ENCODE measurements at regions not wholly inside any gene's neighbourhood (a gene's known extent, or its start where the extent isn't known, plus 50 kb on each side); places are given as distances from the start of the nearest gene placed in this dataset.
A peak's percentile ranks its signal among the peaks of the same experiment; 100 is the strongest.
"Not testable (repeated sequence)": the region's sequence is repeated elsewhere in the genome, so short reads cannot be mapped to it uniquely, and the experiment has no call there.

DNA sequence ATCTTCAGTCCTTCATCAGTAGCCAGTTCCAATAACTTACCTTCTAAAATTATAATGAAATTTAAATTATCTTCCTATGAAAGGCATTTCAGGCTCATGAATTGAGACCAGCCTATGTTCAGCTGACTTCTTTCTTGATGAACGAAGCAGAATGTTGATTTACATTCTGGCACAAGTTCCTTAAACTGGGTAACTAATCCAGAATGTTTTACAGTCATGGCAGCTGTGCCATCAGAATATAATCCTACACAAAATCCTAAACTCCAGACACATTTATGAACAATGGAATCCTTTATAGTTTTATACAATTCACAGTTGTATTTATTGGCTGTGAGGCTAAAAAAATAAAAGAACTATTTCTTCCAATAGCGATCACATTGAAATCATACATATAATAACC lies 97.3 kb upstream of the CPM start:
- DNase-seq = no peak

DNA sequence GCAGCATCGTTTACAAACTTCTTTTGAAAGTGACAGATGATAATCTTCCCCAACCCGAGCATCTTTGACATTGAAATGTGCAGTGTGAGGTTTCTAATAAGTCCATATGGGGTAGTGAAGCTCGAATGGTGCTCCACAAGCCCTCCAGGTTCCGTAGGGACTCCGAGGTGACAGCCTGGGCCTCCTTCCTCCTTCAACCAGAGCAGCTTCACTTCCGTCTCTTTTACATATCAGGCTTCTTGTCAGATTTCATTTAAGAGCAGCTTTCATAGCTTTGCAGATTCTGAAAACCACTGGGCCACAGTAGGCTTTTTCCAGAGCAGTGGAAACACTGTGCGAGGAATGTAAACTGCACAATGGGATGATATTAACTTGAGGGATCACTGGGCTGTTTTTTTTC lies 103.6 kb upstream of the CPM start:
- no peak for DNase-seq

DNA sequence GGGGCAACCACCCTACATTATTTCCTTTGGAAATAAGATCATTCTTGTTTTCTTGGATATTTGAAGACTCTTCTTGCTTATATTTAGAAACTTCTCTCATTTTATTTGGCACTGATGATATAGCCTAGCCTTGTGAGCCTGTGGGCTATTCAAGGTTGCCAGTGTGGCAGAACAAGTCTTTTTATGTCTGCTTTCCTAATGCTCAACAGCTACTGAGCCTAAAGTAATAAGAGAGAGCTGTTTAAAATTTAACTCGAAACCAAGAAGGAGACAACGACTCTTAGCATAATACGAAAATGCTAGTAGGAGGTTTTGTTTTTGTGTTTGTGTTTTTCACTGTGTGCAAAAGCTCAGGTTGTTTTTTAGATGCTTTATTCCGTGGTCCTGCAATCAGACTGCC lies 104.0 kb upstream of the CPM start:
- no peak for DNase-seq

DNA sequence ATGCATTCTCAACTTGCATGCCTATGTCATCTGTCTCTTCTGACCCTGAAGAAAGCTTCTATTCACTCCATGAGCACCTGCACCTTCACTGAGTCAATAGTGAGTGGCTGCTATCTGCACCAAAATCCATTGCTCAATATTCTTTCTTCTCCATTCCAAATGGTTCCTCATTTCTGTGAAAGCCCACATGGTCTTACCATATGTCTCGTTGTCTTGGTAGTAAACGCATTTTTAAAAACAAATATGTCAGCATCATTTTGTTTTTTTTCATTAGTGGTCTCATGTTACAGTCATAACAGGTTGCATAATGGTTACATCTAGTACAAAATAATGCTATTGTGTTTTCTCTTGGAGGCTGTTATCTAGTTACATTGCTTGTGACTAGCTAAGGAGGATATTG lies 106.9 kb upstream of the CPM start:
- no peak for DNase-seq

DNA sequence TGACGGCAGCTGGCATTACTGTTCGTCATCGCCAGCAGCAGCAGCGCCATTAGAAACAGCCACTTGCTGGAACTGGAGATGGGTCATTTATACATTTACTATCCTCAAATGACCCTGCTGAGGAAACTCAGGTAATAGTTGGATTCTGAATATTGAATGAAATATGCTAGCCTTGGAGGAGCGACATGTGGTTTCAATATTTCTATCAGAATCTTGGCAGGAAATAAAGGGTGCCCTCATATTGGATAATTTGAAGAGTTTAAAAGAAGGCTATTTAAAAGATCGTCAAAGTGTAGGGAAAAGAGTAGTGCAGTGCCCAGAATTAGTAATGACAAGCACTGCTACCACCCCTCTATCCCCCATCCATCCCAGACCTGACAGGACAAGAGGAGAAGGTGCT lies 109.6 kb upstream of the CPM start:
- no peak for DNase-seq

DNA sequence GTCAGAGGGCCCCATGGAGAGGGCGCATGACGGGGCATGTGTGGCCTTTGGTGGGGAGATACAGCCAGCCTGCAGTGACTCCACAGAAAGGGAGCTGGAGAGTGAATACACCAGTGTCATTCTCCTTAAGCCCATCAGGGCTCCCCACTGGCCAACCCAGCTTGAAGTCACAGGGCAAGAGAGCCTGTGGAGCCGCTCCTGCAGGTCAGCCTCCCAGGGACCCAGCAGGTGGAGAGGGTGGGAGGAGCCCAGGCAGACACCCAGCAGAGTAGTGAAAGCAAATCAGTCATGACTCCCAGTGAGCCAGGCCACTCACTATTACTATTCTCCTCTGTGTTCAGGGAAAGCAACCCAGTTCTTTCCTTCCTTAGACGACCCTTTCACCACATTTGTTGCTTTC lies 110.0 kb upstream of the CPM start:
- DNase-seq = no peak

DNA sequence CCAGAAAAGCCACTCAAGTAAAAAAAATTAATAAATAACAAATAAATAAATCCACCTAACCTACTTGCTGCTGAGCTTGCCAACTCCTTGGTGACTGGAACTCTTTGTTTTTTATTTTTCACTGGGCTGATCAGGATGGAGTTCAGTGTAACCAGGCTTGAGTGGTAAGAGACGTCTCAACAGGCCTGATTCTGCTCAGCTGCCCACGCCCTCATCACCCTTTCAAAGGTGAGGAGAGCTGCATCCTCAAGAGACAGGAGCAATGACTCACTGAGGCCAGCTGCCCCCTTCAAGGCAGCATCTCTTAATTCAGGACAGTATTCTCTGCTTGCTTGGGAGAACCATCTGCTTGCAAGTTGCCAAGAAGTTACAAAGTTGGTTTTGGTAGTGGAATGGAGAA lies 111.9 kb upstream of the CPM start:
- no peak for DNase-seq

DNA sequence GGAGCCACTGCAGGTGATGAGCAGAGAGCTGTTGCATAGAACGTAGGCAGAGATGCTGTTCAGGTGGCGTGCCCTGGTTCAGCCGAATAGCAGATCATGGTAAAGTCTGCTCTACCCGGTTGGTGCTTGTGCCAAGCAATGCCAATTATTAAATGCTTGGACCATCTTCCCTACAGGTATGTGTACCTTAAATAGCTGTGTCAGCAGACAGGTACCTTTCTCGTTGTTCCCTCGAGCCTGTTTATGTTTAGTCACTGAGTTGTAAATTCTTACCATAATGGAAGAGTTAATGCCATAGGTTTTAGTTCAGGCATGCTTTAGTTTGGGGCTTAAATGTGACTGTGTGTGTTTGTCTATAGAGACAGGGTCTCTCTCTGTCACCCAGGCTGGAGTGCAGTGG lies 112.5 kb upstream of the CPM start:
- DNase-seq = no peak

DNA sequence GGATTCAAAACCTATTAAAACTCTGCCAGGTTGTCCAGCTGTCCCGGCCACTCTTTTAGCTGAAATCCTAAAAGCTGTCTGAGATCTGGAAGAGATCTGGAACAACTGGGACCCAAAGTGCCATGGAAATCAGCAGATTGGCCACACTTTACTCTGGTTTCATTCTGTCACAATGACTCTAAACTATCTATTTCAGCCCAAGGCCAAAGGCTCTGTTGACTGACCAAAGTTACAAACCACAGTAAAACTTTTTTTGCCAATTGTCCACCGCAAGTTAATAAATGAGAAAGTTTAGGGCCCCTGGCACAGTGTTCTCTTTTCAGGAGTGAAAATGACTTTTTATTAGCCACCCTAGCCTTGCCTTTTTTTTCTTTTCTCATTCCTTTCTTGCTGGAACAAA lies 113.4 kb upstream of the CPM start:
- no peak for DNase-seq

DNA sequence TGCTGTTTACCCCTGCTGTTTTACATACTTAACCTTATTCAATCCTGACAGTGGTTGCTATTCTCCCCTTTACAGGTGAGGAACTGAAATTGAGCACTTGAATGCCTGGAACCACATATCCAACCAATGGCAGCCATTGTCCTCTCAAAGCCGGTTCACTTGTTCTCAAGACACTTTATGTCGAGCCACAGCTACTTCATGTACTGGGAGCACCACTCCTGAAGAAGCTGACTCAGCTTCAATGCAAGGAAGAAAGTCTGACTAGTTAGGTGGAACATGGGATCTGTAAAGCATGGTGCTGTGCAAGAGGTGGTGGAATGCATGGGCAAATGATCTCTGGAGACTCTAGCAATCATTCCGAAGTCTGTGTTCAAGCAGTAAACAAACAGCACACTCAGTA lies 113.9 kb upstream of the CPM start:
- DNase-seq = no peak

DNA sequence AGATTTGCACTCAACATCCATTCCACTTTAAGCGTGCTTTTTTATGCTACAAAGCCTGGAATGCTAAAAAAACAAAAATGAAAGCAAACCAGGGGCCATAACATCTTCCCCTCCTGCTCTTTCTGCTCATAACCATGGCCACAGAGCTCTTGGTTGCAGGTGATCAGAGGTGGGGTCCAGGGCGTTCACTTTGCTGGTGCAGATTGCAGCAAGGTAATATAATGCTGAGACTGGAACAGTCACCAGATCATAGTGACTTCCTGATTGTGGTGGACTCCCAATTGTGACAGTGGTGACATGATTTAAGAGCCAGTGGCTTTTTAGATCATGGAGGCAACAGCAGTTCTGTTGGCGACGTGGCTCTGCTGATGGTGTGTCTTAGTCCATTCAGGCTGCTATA lies 115.0 kb upstream of the CPM start:
- DNase-seq = no peak

DNA sequence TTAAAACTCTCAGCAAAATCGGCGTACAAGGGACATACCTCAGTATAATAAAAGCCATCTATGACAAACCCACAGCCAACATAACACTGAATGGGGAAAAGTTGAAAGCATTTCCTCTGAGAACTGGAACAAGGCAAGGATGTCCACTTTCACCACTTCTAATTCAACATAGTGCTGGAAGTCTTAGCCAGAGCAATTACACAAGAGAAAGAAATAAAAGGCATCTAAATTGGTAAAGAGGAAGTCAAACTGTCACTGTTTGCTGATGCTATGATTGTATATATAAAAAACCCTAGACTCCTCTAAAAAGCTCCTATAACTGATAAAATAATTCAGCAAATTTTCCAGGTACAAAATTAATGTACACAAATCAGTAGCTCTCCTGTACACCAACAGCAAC lies 116.9 kb upstream of the CPM start:
- not testable (repeated sequence) for DNase-seq

DNA sequence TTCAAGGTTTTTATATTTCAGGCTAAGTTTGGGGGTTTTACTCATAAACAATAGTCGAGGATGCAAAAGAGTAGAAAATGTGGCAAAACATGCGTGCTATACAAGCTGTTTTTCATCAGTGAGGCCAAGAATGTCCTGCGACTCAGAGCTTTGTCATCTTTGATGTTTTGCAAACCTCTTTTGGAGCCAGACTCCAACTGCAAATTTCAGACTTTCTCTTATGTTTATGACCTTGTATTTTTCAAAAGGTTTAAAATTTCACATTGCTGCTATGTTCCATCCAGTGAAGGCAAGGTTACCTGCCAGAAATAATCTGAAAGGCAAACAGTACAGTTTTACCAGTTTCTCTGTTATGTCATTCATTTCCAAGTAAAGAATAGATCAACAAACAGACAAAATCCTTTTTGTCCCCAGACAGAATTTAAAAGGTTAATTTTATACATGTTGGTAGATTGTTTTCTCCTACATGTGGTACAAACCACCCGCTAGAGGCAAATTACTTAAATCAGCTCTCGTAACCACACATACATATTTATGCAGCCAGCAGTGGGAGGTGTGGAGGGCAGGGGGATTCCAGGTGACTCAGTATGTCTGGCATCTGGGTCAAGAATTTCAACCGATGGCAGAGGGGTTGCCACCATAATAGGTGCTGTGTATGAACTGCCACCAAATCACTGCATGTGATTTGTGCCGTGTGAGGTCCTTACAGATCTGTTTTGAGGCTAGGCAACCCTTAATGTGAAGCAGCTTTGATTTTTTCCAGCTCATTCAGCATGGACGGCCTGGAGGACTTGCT lies 119.8 kb upstream of the CPM start:
- peak; percentile 67 for DNase-seq

DNA sequence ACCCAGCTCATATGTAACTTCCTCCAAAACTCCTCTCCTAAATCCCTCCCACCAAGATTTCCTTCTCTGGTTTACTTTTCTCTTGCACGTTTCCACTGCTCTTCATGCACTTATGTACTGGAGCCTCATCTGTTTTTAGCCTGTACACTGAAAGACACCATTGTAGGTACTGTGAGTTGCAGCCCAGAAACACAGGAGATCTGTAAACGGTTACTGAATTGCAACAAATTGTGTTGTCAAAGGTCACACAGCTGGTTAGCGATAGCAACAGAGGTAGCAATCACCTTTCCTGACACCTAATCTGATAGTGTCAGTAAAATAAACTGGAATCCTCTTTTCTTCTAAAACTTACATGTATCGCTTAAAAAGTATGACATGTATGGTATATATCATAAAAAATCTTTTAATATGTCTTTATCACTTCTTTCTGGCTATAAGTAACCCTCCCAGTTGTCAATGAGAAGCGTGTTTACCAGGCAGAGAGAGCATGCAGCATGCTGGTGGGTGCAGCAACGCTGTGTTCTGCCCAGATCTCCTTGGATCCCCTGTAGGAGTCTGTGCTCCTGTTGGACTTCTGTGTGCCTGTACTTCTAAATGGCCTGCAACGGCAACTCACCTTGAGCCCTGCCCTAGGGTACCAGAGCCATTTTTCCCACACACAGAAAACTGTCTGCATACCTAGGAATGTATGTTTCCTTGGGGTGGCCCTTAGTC lies 121.5 kb upstream of the CPM start:
- no peak for DNase-seq

DNA sequence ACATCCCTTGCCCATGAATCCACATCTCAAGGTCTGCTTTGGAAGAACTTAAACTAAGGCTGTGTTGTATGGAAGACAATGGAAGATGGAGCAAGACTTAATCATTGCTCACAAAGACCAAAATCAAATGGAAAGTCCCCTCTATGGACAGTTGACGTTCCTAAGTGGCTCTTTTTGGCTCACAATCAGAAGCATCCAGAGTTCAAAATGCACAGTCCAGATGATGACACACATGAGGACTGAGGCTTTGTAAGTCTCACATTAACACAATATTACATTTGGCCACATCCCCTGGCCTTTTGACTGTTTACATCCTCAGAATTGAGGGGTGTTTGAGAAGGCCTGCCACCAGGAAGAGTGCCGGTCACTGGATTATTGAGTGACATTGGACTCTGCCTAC lies 122.3 kb upstream of the CPM start:
- no peak for DNase-seq

DNA sequence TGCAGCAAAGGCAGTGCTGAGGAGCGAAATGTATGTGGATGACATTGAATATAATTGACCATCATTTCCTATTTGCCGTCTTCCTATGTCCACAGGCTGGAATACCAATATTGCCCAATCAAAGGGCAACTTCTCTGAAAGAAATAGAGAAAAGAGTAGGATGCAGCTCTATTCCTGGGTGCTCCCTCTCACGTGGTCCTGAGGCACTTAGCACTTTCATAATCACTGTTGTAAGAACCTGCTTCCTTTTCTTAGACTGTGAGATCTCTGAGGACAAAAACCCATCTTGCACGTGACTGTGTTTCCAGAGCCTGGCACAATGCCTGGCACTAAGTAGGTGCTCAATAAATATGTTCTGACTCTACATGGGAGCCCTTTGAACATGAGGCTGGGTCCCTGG lies 122.7 kb upstream of the CPM start:
- DNase-seq = no peak

DNA sequence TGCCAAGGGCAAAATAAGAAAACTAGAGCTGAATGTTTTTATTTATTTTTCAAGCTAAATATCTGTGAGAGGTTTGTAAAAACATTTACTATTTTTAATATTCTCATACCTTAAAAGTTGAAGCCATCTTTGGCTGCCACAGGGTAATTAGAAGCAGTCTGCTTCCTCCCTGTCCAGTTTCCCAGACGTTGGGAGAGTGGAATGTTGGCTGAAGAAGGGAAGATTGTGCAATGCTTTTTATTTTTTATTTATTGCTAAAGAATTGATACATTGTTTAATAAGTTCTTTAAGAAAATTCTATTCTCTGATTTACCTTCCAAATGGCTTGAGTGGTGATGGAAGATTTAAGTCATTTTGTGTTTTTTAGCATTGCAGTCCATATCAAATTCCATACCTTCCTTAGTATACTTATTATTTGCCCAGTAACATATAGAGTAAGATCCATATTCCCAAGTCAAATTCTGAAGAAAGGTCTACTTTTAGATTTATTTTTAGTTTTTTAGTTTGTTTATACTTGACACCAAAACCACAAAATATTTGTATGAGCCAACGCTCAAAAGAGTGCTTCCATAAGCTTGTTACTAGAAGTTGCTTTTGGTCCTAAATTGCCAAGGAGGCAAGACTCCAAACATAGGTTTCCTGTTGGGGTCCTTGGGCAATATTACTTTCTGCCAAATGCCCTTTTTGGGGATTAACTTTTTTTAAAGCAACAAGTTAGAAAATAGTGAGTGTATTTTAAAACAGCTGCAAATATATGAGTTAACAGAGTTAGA lies 124.0 kb upstream of the CPM start:
- DNase-seq = no peak

DNA sequence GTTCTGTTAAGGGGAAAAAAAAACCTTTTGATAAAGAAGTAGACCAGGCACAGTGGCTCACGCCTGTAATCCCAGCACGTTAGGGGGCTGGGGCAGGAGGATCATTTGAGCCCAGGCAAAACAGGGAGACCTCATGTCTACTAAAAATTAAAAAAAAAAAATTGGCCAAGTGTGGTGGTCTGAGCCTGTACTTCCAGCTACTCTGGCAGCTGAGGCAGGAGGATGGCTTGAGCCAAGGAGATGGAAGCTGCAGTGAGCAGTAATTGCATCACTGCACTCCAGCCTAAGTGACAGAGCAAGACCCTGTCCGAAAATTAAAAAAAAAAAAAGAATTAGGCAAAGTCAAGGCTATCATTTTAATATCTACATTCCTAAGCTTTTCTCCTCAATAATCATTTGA lies 124.8 kb upstream of the CPM start:
- DNase-seq = no peak

DNA sequence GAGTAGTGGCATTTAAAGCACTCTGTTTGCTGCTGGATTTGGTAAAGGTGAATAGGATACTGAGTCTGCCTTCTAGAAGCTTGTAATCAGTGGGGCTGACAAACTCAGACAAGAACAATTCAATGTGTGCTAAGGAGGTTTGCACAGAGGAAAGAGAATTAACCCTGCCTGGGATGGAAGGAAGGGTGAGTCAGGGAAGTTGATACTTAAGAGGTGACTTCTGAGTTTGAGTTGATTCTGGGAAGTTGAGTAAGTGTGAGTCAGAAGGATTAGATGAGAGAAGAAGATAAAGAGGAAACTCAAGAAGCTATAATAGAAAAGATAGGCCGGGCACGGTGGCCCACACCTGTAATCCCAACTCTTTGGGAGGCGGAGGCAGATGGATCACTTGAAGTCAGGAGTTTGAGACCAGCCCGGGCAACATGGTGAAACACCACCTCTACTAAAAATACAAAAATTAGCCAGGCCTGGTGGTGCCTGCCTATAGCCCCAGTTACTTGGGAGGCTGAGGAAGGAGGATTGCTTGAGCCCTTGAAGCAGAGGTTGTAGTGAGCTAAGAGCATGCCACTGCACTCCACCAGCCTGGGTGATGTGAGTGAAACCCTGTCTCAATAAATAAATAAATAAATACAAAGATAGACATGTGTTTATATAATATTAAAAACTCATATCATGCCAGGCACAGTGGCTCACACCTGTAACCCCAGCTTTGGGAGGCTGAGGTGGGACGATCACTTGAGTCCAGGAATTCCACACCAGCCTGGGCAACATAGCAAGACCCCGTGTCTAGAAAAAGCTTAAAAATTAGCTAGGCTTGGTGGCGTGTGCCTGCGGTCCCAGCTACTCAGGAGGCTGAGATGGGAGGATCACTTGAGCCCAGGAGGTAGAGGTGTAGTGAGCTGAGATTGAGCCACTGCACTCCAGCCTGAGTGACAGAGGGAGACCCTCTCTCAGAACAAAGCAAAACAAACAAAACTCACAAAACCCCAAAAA lies 126.8 kb upstream of the CPM start:
- peak; percentile 45 for DNase-seq

DNA sequence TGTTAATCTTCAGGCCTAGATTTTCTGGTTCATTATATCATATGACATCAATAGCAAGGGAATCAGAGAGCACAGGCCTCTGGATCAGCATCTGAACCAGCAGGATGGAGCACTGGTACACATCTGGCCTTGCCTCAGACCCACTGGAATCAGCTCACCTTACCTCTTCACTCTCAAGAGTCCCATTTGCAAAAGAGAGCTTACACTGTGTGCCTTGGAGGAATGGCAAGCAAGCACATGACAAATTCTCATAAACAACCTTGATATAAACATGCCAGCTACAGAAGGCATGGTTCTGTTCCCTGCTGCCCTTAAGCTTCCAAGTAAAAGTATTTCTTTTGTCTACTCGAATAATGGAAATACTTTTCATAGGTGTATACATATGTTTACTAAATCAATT lies 128.6 kb upstream of the CPM start:
- DNase-seq = no peak

DNA sequence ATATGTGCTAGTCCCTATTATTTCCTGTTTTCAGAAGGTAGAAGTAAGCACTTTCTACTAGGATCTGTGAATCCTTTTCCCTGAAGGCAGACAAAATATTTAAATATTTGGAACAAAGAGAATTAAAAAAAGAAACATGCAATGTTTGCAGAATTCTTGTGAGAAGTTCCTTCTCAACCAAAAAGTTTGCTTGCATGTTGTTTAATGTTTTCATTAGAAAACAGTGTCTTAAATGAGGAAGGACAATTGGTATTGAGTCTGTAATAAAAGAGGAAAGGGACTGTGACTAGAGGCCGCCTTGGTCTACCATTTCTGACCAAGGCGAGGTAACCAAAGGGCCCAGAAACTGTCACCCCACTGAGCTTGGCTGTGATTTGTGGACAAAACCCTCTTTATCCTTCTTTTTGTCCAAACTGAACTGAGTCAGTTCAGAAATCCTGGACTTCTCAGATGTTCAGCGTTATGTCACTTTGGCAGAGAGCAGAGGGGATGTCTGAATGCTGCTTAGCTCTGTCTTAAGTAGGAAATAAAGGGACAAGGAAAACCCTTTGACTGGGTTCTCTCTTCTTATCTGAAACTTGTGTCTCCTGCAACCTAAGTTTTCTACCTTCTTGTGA lies 129.8 kb upstream of the CPM start:
- no peak for DNase-seq

DNA sequence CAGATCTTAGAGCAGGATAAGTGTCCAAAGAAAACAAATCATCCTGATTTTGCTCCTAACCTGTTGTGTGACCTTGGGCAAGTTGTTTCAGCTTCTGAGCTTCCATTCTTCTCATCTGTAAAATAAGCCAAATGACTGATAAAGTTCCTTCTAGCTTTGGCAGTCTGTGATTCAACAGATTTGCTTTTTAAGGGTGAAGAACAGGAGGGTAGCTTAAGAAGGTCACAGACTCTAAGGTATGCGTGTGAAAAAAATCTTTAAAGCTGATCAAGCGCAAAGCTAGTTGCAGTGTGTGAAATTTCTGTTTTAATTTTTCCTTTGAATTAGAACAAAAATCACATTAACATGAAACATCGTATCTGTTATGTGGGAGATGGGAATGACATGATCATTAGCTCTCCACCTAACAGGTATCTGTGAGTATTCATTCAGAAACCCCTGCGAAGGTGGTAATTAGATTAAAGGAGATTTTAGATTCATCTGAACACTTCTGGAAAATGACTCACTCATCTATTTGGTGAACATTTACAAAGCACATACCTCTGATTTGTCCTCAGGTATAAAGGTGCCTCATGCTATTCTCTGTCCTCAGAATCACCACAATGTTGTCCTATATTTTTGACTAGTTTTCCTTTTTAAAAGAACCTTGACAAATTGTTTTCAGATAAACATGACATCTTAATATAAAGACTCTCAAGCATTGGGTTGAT lies 131.9 kb upstream of the CPM start:
- no peak for DNase-seq
